ENCODE measurements at regions not wholly inside any gene's neighbourhood (a gene's known extent, or its start where the extent isn't known, plus 50 kb on each side); places are given as distances from the start of the nearest gene placed in this dataset.

DNA sequence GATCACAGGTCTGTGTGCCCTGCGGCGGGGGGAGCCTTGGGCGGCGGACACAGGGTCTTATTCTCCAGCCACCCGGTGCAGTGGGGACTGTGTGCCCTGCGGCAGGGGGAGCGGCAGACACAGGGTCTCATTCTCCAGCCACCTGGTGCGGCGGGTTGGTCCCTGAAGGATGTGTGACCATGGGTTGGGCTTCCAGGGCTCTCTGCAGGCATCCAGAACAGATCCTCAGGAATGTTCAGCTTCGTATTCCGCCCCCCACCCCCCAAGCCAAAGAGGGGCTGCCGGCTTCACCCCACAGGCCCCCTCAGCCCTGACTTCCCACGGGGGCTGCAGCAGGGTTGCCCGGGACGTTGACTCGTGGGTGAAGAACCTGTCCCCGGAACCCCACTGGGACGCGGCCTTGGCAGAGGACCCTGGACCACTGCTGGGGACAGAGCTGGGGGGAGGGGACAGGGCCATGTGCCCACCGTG lies 154.5 kb upstream of the PPP2R2D start:
- no peak for DNase-seq (ENCODE audit: low read depth)
- H3K4me3 ChIP-seq (ENCODE audit: control insufficient read depth, low read depth, low read length), result no peak overlapping the region
- TF ChIP-seq, protein P1, sequence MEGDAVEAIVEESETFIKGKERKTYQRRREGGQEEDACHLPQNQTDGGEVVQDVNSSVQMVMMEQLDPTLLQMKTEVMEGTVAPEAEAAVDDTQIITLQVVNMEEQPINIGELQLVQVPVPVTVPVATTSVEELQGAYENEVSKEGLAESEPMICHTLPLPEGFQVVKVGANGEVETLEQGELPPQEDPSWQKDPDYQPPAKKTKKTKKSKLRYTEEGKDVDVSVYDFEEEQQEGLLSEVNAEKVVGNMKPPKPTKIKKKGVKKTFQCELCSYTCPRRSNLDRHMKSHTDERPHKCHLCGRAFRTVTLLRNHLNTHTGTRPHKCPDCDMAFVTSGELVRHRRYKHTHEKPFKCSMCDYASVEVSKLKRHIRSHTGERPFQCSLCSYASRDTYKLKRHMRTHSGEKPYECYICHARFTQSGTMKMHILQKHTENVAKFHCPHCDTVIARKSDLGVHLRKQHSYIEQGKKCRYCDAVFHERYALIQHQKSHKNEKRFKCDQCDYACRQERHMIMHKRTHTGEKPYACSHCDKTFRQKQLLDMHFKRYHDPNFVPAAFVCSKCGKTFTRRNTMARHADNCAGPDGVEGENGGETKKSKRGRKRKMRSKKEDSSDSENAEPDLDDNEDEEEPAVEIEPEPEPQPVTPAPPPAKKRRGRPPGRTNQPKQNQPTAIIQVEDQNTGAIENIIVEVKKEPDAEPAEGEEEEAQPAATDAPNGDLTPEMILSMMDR (IDR thresholded peaks at IDR 0.05; ENCODE audit: control insufficient read depth, insufficient read depth, low read depth, low read length, missing control alignments), result no peak

DNA sequence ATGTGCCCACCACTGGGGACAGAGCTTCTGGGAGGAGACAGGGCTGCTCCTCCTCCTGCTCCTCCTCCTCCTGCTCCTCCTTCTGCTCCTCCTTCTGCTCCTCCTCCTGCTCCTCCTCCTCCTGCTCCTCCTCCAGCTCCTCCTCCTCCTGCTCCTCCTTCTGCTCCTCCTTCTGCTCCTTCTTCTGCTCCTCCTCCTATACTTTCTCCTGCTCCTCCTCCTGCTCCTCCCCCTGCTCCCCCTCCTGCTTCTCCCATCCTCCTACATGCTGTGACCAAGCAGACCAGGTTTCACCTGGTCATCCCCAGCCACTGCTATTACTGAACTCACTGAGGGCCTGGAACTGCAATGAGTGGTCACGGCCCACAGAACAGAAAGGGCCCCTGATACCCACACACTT lies 154.0 kb upstream of the PPP2R2D start:
- H3K4me3 ChIP-seq (ENCODE audit: control insufficient read depth, low read depth, low read length), result no peak overlapping the region
- TF ChIP-seq, protein P1 (IDR thresholded peaks at IDR 0.05; ENCODE audit: control insufficient read depth, insufficient read depth, low read depth, low read length, missing control alignments), result no peak
- DNase-seq (ENCODE audit: low read depth), result no peak

DNA sequence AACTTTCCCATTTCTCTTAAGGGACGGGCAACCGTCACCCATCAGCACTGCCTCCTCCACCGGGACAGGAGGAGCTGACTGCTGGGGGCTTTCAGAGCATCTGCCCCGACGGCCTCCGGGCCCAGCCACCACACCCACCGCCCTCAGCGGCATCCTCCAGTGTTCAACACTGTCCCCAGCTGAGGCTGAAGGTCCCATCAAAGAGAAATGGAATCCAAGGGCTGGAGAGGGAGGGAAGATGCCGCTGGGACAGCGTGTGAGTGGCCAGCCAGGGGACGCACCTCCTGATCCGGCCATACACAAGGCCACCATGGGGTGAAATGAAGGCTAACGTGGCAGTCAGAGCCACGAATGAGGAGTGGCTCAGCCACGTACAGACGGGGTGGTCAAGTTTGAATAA lies 153.6 kb upstream of the PPP2R2D start:
- DNase-seq (ENCODE audit: low read depth), result no peak
- no peak overlapping the region for H3K4me3 ChIP-seq (ENCODE audit: control insufficient read depth, low read depth, low read length)
- TF ChIP-seq, protein P1 (IDR thresholded peaks at IDR 0.05; ENCODE audit: control insufficient read depth, insufficient read depth, low read depth, low read length, missing control alignments), result no peak

DNA sequence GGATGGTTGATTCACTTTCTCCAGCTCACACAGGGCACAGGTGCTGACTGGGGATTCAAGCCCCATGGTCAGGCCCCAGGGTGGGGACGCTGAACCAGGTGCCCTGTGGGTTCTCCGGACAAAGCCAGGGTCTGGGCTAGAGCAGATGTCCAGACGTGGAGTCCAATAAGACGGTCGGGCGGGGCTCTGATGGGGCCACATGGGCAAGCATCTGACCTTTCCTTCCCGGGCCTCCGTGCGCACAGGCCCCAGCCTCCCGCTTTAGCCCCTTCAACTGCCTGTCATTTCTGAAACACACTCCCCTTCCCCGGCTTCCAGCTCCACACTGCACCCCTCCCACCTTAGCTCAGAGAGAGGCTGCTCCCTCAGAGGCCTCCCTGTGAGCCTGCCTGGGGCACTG lies 153.0 kb upstream of the PPP2R2D start:
- DNase-seq (ENCODE audit: low read depth), result no peak
- no peak overlapping the region for H3K4me3 ChIP-seq (ENCODE audit: control insufficient read depth, low read depth, low read length)
- TF ChIP-seq, protein P1 (IDR thresholded peaks at IDR 0.05; ENCODE audit: control insufficient read depth, insufficient read depth, low read depth, low read length, missing control alignments), result no peak

DNA sequence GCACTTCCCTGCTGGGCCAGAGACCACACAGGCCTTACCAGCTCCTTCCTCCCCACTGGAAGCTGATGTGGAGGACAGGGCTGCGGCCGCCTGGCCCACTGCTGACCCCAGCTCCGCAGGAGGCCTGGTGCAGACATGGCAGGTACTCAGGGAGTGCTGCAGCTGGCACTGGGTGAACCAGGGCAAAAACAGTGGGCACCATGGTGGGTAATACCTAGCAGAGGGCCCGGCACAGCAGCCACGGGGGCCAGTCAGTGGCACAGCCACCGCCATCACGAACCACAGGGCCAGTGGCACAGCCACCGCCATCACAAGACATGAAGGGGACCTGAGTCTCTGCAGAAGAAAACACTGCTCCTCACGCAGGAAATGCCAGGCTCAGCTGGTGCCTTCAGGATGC lies 152.6 kb upstream of the PPP2R2D start:
- DNase-seq (ENCODE audit: low read depth), result no peak
- no peak overlapping the region for H3K4me3 ChIP-seq (ENCODE audit: control insufficient read depth, low read depth, low read length)
- TF ChIP-seq, protein P1 (IDR thresholded peaks at IDR 0.05; ENCODE audit: control insufficient read depth, insufficient read depth, low read depth, low read length, missing control alignments), result no peak

DNA sequence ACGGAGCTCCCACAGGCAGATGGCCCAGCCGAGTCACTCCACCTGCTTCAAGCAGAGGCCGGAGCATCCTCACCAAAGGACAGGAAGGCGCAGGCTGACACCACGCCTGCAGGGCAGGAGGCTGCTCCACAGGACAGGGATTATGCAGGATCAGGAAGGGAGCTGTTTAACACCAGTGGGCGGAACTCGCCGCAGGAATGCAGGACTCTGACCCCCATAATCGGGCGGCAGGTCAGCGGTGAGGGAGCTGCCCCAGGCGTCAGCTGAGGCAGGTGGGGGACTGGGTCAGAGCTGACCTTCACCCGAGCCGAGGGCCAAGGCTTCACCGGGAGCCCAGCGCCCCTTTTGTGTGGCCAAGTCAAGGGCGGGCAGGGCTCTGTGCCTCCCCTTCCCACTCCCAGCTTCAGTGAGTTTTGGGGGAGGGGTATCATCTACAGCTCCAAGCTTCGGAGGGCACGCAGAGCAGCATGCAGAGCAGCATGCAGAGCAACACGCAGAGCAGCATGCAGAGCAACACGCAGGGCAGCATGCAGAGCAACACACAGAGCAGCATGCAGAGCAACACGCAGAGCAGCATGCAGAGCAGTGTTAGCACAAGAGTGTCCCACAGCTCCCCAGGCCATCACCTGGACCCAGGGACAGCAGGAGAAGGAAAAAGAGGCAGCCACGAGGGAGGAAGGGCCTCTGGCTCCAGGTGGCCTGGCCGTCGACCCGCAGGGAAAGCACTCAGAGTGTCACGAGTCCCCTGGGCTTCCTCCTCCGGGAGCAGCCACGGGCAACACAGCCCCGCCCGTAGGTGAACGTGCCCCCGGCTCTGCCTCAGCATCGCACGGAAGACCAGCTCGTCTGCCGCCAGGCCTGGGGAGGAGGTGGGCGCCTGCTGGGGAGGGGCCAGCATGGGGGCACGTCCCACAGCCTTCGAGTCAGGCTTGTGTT lies 151.7 kb upstream of the PPP2R2D start:
- no peak for DNase-seq (ENCODE audit: low read depth)
- H3K4me3 ChIP-seq (ENCODE audit: control insufficient read depth, low read depth, low read length), result no peak overlapping the region
- TF ChIP-seq, protein P1 (IDR thresholded peaks at IDR 0.05; ENCODE audit: control insufficient read depth, insufficient read depth, low read depth, low read length, missing control alignments), result no peak

Data from AG09309 (cell line).